ENCODE measurements at regions not wholly inside any gene's neighbourhood (a gene's known extent, or its start where the extent isn't known, plus 50 kb on each side); places are given as distances from the start of the nearest gene placed in this dataset.

- Histone ChIP-seq H3K4me3 (ENCODE audit: low read depth in 1 of 2, low read length in 2 of 2) (no peak overlapping the region), H3K4me1 (ENCODE audit: insufficient read depth, low read length) (no peaks in the 10 kb centered on the region), H3K9ac (ENCODE audit: low read length) (no peak overlapping the region), H3K27me3 (ENCODE audit: control insufficient read depth in 1 of 2, insufficient read depth in 2 of 2, low read length in 2 of 2) (peaks cover 0 to 7% of the 10 kb centered on the region in 2 donors), H3K9me3 (ENCODE audit: low read length) (no peaks in the 10 kb centered on the region), H3K36me3 (ENCODE audit: insufficient read depth, low read length) (no peaks in the 10 kb centered on the region), H3K27ac (ENCODE audit: low read depth, low read length) (no peak overlapping the region)
These were observed 720.1 kb downstream of the BRD1 start for GRCh38 chr22:49107561-49107960.

DNA sequence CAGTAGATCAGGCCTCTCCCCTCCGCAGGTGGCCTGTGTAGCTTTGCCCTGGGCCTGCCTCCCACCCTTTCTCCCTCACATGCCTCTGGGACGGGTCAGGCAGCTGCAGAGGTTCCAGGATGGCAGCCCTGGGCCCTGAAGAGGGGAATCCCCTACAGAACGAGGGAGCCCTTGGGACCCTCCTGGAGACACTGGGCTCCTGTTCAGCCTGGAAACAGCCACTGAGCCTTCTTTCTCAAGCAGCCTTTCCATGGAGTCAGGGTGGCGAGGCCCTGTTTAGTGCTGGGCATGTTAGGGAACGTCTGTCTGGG is 720.9 kb downstream of the BRD1 start:
- no peaks in the 10 kb centered on the region for H3K4me1 ChIP-seq (ENCODE audit: insufficient read depth, low read length)
- H3K4me3 ChIP-seq (ENCODE audit: low read depth in 1 of 2, low read length in 2 of 2): no peak overlapping the region
- no peak overlapping the region for H3K27ac ChIP-seq (ENCODE audit: low read depth, low read length)
- no peaks in the 10 kb centered on the region for H3K36me3 ChIP-seq (ENCODE audit: insufficient read depth, low read length)
- H3K27me3 ChIP-seq (ENCODE audit: control insufficient read depth in 1 of 2, insufficient read depth in 2 of 2, low read length in 2 of 2): peaks cover 0 to 7% of the 10 kb centered on the region in 2 donors
- H3K9me3 ChIP-seq (ENCODE audit: low read length): no peaks in the 10 kb centered on the region
- no peak overlapping the region for H3K9ac ChIP-seq (ENCODE audit: low read length)

DNA sequence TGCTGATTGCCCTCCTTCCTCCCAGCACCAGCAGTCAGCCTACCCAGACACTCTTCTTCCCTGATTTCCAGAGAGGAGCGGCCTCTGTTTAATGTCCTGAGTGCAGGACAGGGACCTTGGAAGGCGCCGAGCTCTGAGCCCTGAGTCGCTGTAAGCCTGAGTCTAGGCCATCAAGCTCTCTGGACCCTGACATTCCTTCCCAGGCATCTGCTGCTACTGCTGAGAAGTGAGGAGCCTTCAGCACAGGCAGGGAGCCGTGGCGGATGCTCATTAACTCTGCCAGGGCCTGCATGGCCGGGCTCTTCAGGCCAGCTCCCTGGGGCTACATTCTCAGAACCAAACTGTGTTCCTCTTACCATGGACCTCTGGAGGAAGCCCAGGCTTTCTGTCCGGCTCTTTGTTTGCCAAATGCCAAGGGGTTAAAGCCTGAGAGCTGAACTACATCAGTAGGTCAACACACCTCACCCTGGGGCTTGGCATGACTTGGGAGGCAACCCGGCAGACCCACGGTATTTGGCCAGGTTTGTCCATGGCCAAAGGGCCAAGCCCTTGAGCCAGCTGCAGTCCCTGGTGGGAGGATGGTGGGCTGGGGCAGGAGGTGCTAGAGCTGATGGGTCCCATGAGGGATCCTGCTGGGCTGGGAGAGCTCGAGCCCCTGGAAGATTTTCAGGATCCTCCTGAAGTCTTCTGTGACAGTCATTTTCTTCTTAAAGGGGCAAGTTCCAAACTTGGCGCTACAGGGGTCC is 721.4 kb downstream of the BRD1 start:
- Histone ChIP-seq H3K27me3 (ENCODE audit: control insufficient read depth in 1 of 2, insufficient read depth in 2 of 2, low read length in 2 of 2) (peaks cover 0 to 7% of the 10 kb centered on the region in 2 donors), H3K36me3 (ENCODE audit: insufficient read depth, low read length) (no peaks in the 10 kb centered on the region)

DNA sequence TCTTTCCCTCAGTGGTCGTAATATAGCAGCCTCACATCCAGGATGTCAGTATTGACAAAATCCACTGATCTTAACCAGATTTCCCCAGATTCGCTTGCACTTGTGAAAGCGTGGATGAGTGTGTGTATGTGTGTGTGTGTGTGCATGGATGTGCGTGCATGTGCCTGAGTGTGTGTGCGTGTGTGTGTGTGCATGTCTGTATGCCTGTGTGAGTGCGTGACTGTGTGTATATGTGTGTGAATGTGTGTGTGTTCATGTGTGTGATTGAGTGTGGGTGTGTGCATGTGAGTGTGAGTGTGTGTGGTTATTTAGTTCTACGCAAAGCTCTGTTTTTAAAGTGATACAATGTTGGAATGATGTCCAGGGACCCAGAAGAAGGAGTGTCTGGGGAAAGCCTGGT is 723.2 kb downstream of the BRD1 start:
- no peak overlapping the region for H3K4me3 ChIP-seq (ENCODE audit: low read depth in 1 of 2, low read length in 2 of 2)
- no peak overlapping the region for H3K27ac ChIP-seq (ENCODE audit: low read depth, low read length)
- no peak overlapping the region for H3K9ac ChIP-seq (ENCODE audit: low read length)
- H3K4me1 ChIP-seq (ENCODE audit: insufficient read depth, low read length): no peaks in the 10 kb centered on the region
- peaks cover 0 to 7% of the 10 kb centered on the region in 2 donors for H3K27me3 ChIP-seq (ENCODE audit: control insufficient read depth in 1 of 2, insufficient read depth in 2 of 2, low read length in 2 of 2)
- no peaks in the 10 kb centered on the region for H3K9me3 ChIP-seq (ENCODE audit: low read length)
- H3K36me3 ChIP-seq (ENCODE audit: insufficient read depth, low read length): no peaks in the 10 kb centered on the region

More for the DNA sequence above, 721.4 kb downstream of the BRD1 start:
- no peak overlapping the region for H3K9ac ChIP-seq (ENCODE audit: low read length)
- no peaks in the 10 kb centered on the region for H3K9me3 ChIP-seq (ENCODE audit: low read length)
- H3K4me1 ChIP-seq (ENCODE audit: insufficient read depth, low read length): no peaks in the 10 kb centered on the region
- no peak overlapping the region for H3K27ac ChIP-seq (ENCODE audit: low read depth, low read length)
- no peak overlapping the region for H3K4me3 ChIP-seq (ENCODE audit: low read depth in 1 of 2, low read length in 2 of 2)

DNA sequence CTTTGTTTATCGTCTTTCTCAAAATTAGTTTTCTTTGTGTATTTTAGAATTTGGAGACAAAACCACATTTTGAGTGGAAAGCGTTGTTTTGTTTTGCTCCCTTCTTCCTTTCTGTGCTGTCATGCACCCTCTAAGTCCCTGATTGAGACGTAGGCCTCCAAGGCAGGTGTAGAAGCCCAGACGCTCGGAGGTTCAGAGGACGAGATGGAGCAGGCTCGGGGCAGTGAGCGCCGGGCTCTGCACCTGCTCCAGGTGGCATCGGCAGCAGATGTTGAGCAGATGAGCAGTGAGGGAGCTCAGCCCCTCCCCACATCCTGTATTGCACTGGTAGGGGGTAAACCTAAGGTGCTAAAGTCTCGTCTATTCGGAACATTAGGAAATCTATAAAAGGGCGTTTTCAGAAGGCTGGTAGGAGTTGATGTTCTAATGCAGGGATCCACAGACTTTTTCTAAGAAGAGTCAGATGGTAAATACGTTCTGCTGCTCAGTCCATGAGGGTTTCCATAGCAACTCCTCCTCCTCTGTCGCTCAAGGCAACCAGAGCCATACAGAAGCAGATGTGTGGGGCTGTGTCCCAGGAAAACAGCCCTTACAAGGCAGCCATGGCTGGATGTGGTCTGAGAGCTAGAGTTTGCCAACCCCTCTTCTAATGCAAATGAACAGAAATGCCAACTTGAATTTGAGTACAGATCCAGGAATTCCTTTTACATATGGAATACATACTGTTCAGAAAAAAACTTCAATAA is 724.2 kb downstream of the BRD1 start:
- Histone ChIP-seq H3K4me3 (ENCODE audit: low read depth in 1 of 2, low read length in 2 of 2) (no peak overlapping the region), H3K36me3 (ENCODE audit: insufficient read depth, low read length) (no peaks in the 10 kb centered on the region), H3K4me1 (ENCODE audit: insufficient read depth, low read length) (no peaks in the 10 kb centered on the region), H3K9ac (ENCODE audit: low read length) (no peak overlapping the region), H3K9me3 (ENCODE audit: low read length) (no peaks in the 10 kb centered on the region), H3K27me3 (ENCODE audit: control insufficient read depth in 1 of 2, insufficient read depth in 2 of 2, low read length in 2 of 2) (peaks cover 0 to 1% of the 10 kb centered on the region in 2 donors), H3K27ac (ENCODE audit: low read depth, low read length) (no peak overlapping the region)

DNA sequence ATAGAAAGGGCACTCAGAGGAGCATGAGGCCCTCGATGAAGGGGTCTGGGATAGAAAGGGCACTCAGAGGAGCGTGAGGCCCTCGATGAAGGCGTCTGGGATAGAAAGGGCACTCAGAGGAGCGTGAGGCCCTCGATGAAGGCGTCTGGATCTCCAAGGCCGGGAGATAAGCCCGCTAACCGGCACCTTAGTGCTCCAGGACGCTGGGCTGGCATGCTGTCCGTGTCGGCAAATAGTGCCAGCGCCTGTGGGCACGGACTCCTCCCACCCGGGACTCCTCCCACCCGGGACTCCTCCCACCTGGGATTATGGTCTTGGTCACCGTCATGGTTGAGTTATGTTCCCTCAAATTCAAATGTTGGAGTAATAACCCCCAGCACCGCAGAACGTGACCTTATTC is 725.3 kb downstream of the BRD1 start:
- no peak overlapping the region for H3K4me3 ChIP-seq (ENCODE audit: low read depth in 1 of 2, low read length in 2 of 2)
- H3K9me3 ChIP-seq (ENCODE audit: low read length): no peaks in the 10 kb centered on the region
- no peaks in the 10 kb centered on the region for H3K36me3 ChIP-seq (ENCODE audit: insufficient read depth, low read length)
- H3K9ac ChIP-seq (ENCODE audit: low read length): no peak overlapping the region
- no peaks in the 10 kb centered on the region for H3K27me3 ChIP-seq (ENCODE audit: control insufficient read depth in 1 of 2, insufficient read depth in 2 of 2, low read length in 2 of 2)
- H3K4me1 ChIP-seq (ENCODE audit: insufficient read depth, low read length): no peaks in the 10 kb centered on the region
- no peak overlapping the region for H3K27ac ChIP-seq (ENCODE audit: low read depth, low read length)

DNA sequence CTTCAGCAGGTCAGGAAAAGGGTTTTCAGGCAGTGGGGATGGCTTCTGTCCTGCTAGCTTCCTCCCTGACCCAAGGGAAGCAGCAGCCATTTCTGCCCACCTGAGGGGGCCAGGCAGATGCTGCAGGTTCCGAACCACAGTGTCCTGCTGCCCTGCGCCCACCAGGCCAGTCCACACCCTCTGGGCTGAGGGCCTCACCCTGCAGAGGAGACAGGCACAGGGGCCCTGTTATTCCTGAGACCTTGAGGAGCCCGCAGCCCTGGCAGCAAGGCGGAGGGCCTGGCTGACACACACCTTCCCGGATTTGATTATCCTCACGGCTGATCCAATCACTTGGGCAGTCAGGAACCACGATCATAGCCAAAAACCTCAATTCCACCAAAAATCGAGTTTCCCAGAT is 725.8 kb downstream of the BRD1 start:
- H3K27me3 ChIP-seq (ENCODE audit: control insufficient read depth in 1 of 2, insufficient read depth in 2 of 2, low read length in 2 of 2): no peaks in the 10 kb centered on the region
- H3K4me1 ChIP-seq (ENCODE audit: insufficient read depth, low read length): no peaks in the 10 kb centered on the region
- H3K27ac ChIP-seq (ENCODE audit: low read depth, low read length): no peak overlapping the region
- no peak overlapping the region for H3K9ac ChIP-seq (ENCODE audit: low read length)
- H3K36me3 ChIP-seq (ENCODE audit: insufficient read depth, low read length): no peaks in the 10 kb centered on the region
- no peaks in the 10 kb centered on the region for H3K9me3 ChIP-seq (ENCODE audit: low read length)
- no peak overlapping the region for H3K4me3 ChIP-seq (ENCODE audit: low read depth in 1 of 2, low read length in 2 of 2)

GRCh38 chr22:49101225-49101624 is 726.4 kb downstream of the BRD1 start:
- Histone ChIP-seq H3K4me3 (ENCODE audit: low read depth in 1 of 2, low read length in 2 of 2) (no peak overlapping the region), H3K27ac (ENCODE audit: low read depth, low read length) (no peak overlapping the region), H3K9me3 (ENCODE audit: low read length) (no peaks in the 10 kb centered on the region), H3K27me3 (ENCODE audit: control insufficient read depth in 1 of 2, insufficient read depth in 2 of 2, low read length in 2 of 2) (no peaks in the 10 kb centered on the region), H3K9ac (ENCODE audit: low read length) (no peak overlapping the region), H3K36me3 (ENCODE audit: insufficient read depth, low read length) (no peaks in the 10 kb centered on the region), H3K4me1 (ENCODE audit: insufficient read depth, low read length) (no peaks in the 10 kb centered on the region)

GRCh38 chr22:49100773-49101172 is 726.9 kb downstream of the BRD1 start:
- no peaks in the 10 kb centered on the region for H3K36me3 ChIP-seq (ENCODE audit: insufficient read depth, low read length)
- no peak overlapping the region for H3K4me3 ChIP-seq (ENCODE audit: low read depth in 1 of 2, low read length in 2 of 2)

DNA sequence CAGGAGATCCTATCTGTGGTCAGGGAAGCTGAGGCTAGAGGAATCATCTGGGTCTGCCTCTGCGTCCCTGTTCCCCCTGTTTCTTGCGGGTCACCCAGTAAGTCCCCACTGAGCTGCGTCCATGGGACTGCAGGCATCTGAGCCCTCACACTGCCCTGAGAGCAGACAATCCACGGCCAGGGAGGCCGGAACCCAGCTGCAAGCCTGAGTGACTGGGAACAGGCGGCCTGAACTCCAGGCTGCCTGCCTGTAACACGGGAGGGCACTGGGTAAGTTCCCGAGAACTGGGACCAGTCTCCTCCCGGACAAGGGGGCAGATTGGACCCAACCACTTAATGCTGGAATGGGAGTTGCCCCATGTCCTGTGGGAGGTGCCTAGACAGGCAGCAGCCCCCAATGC is 727.4 kb downstream of the BRD1 start:
- Histone ChIP-seq H3K4me3 (ENCODE audit: low read depth in 1 of 2, low read length in 2 of 2) (no peak overlapping the region), H3K9ac (ENCODE audit: low read length) (no peak overlapping the region), H3K36me3 (ENCODE audit: insufficient read depth, low read length) (no peaks in the 10 kb centered on the region), H3K4me1 (ENCODE audit: insufficient read depth, low read length) (no peaks in the 10 kb centered on the region), H3K27ac (ENCODE audit: low read depth, low read length) (no peak overlapping the region), H3K27me3 (ENCODE audit: control insufficient read depth in 1 of 2, insufficient read depth in 2 of 2, low read length in 2 of 2) (peaks cover 0 to 2% of the 10 kb centered on the region in 2 donors), H3K9me3 (ENCODE audit: low read length) (no peaks in the 10 kb centered on the region)

More at GRCh38 chr22:49100773-49101172, 726.9 kb downstream of the BRD1 start:
- Histone ChIP-seq H3K4me1 (ENCODE audit: insufficient read depth, low read length) (no peaks in the 10 kb centered on the region), H3K27me3 (ENCODE audit: control insufficient read depth in 1 of 2, insufficient read depth in 2 of 2, low read length in 2 of 2) (no peaks in the 10 kb centered on the region), H3K9ac (ENCODE audit: low read length) (no peak overlapping the region), H3K27ac (ENCODE audit: low read depth, low read length) (no peak overlapping the region), H3K9me3 (ENCODE audit: low read length) (no peaks in the 10 kb centered on the region)

GRCh38 chr22:49099496-49100124 is 728.1 kb downstream of the BRD1 start:
- peaks cover 0 to 6% of the 10 kb centered on the region in 2 donors for H3K27me3 ChIP-seq (ENCODE audit: control insufficient read depth in 1 of 2, insufficient read depth in 2 of 2, low read length in 2 of 2)
- H3K9ac ChIP-seq (ENCODE audit: low read length): no peak overlapping the region
- H3K27ac ChIP-seq (ENCODE audit: low read depth, low read length): no peak overlapping the region
- no peaks in the 10 kb centered on the region for H3K9me3 ChIP-seq (ENCODE audit: low read length)
- H3K36me3 ChIP-seq (ENCODE audit: insufficient read depth, low read length): no peaks in the 10 kb centered on the region
- no peaks in the 10 kb centered on the region for H3K4me1 ChIP-seq (ENCODE audit: insufficient read depth, low read length)
- no peak overlapping the region for H3K4me3 ChIP-seq (ENCODE audit: low read depth in 1 of 2, low read length in 2 of 2)
